HG03575 (cell line): ENCODE measurements at regions not wholly inside any gene's neighbourhood (a gene's known extent, or its start where the extent isn't known, plus 50 kb on each side); places are given as distances from the start of the nearest gene placed in this dataset.

ENCODE experiments used
- ATAC-seq: cut with Tn5 transposase; IDR thresholded peaks from one replicate; pipeline ENCODE4 v1.9.1; 2021; ENCODE audit not compliant: unreplicated experiment, insufficient number of reproducible peaks, low FRiP score; ENCODE audit errors: extremely low read depth

- ATAC-seq: no peak
Measured at GRCh38 chr3:87052499-87053260, 61.7 kb upstream of the VGLL3 start.

- no peak for ATAC-seq
Measured at GRCh38 chr3:87047852-87048251, 56.9 kb upstream of the VGLL3 start.

GRCh38 chr3:87046241-87046640 is 55.3 kb upstream of the VGLL3 start:
- no peak for ATAC-seq

- no peak for ATAC-seq
Measured at GRCh38 chr3:87045473-87045872, 54.5 kb upstream of the VGLL3 start.

- ATAC-seq: no peak
Measured at GRCh38 chr3:87044846-87045245, 53.9 kb upstream of the VGLL3 start.

GRCh38 chr3:87044409-87044808 is 53.5 kb upstream of the VGLL3 start:
- ATAC-seq: no peak

- ATAC-seq: no peak
Measured at GRCh38 chr3:87041191-87041590, 50.2 kb upstream of the VGLL3 start.
